Keratinocyte (primary cell): ENCODE measurements at regions not wholly inside any gene's neighbourhood (a gene's known extent, or its start where the extent isn't known, plus 50 kb on each side); places are given as distances from the start of the nearest gene placed in this dataset.

Experiments
- DNase-seq: peaks from one replicate; pipeline ENCODE4 v3.0.0-alpha.2; 2011; ENCODE audit warnings: low read depth, missing footprints, low spot score
- FAIRE-seq: peaks from 2 replicates; lab custom pipeline; 2011; peaks lifted over from hg19 to GRCh38; lab: Jason Lieb, UNC
- H2AFZ ChIP-seq: 2 replicates; pipeline ENCODE4 v1.6.0; 2012; ENCODE audit warnings: low read length, control low read depth, inconsistent platforms; ENCODE audit not compliant: control insufficient read depth
- H3K27ac ChIP-seq: 2 replicates; pipeline ENCODE4 v1.5.1; 2011; ENCODE audit warnings: low read length; ENCODE audit not compliant: control insufficient read depth, insufficient read depth
- H3K27me3 ChIP-seq: 3 replicates; pipeline ENCODE4 v1.6.0; 2011; ENCODE audit warnings: low read length; ENCODE audit not compliant: control insufficient read depth, insufficient read depth; ENCODE audit errors: extremely low read depth
- H3K36me3 ChIP-seq, 2 experiments: 2 replicates in 1 of 2; 3 replicates in 1 of 2; pipeline ENCODE4 v1.5.1; 2011; ENCODE audit warnings: low read length in 2 of 2, mild to moderate bottlenecking in 1 of 2; ENCODE audit not compliant: control insufficient read depth in 2 of 2, insufficient read depth in 2 of 2; ENCODE audit errors: extremely low read depth in 1 of 2
- H3K4me1 ChIP-seq: 3 replicates; pipeline ENCODE4 v1.5.1; 2011; ENCODE audit warnings: low read length; ENCODE audit not compliant: control insufficient read depth, insufficient read depth; ENCODE audit errors: extremely low read depth
- H3K4me2 ChIP-seq: 3 replicates; pipeline ENCODE4 v1.6.0; 2011; ENCODE audit warnings: low read depth, low read length; ENCODE audit not compliant: control insufficient read depth, insufficient read depth; ENCODE audit errors: extremely low read depth
- H3K4me3 ChIP-seq, 3 experiments: fragments of 200-600 bp in 1 of 3; sonication (generic) in 1 of 3; 2 replicates in 2 of 3; 3 replicates in 1 of 3; pipeline ENCODE4 v1.5.1; 2011 to 2016; ENCODE audit warnings: low read length in 3 of 3, mild to moderate bottlenecking in 3 of 3, control low read depth in 2 of 3, inconsistent platforms in 1 of 3, low read depth in 1 of 3, mixed read lengths in 1 of 3, mixed run types in 1 of 3, moderate library complexity in 1 of 3; ENCODE audit not compliant: control insufficient read depth in 2 of 3, insufficient read depth in 2 of 3; ENCODE audit errors: extremely low read depth in 1 of 3
- H3K79me2 ChIP-seq: 2 replicates; pipeline ENCODE4 v1.6.0; 2012; ENCODE audit warnings: low read length; ENCODE audit not compliant: control insufficient read depth, insufficient read depth
- H3K9ac ChIP-seq: 3 replicates; pipeline ENCODE4 v1.6.0; 2011; ENCODE audit warnings: low read length; ENCODE audit not compliant: control insufficient read depth, insufficient read depth; ENCODE audit errors: extremely low read depth
- H3K9me1 ChIP-seq: 3 replicates; pipeline ENCODE4 v1.6.0; 2011; ENCODE audit warnings: low read length; ENCODE audit not compliant: control insufficient read depth, insufficient read depth; ENCODE audit errors: extremely low read depth
- H3K9me3 ChIP-seq: 2 replicates; pipeline ENCODE4 v1.5.1; 2012; ENCODE audit warnings: low read depth, low read length; ENCODE audit not compliant: control insufficient read depth
- H4K20me1 ChIP-seq: 3 replicates; pipeline ENCODE4 v1.6.0; 2011; ENCODE audit warnings: low read length; ENCODE audit not compliant: control insufficient read depth, insufficient read depth; ENCODE audit errors: extremely low read depth
- CTCF ChIP-seq, 3 experiments: IDR thresholded peaks in 1 of 3; conservative IDR thresholded peaks in 1 of 3; optimal IDR thresholded peaks in 1 of 3; 2 replicates in 2 of 3; 3 replicates in 1 of 3; pipeline versions ENCODE3 to v1.5.1; 2011; ENCODE audit warnings: low read length in 3 of 3, mild to moderate bottlenecking in 3 of 3, moderate library complexity in 2 of 3, control low read depth in 1 of 3, inconsistent platforms in 1 of 3; ENCODE audit not compliant: insufficient read depth in 2 of 3; ENCODE audit errors: extremely low read depth in 1 of 3
- EZH2 ChIP-seq: IDR thresholded peaks from one replicate; pipeline ENCODE4 v1.6.1; 2012; ENCODE audit warnings: inconsistent platforms, mild to moderate bottlenecking, low read length, moderate library complexity
- dilution Hi-C: fragments of 300-500 bp; cut with MboI; formaldehyde crosslinking; loops from one replicate; pipeline ENCODE4 v1.7.0; 2020; ENCODE audit warnings: low sequenced_read_pairs; ENCODE audit not compliant: extremely low pct_ligation_motif_present

GRCh38 chr2:226077841-226078240 lies 678.3 kb downstream of the NYAP2 start:
- peak overlapping the region; percentile 53 for H2AFZ ChIP-seq
- no peaks in the 10 kb centered on the region for H3K27me3 ChIP-seq
- H3K36me3 ChIP-seq, result no peaks in the 10 kb centered on the region
- no peak overlapping the region for H3K4me2 ChIP-seq
- no peaks in the 10 kb centered on the region for H3K9me3 ChIP-seq
- H4K20me1 ChIP-seq, result no peaks in the 10 kb centered on the region
- FAIRE-seq, result peak; percentile 67
- no peak overlapping the region for H3K9ac ChIP-seq
- peaks cover 43% of the 10 kb centered on the region for H3K4me1 ChIP-seq
- no peak for DNase-seq
- H3K79me2 ChIP-seq, result no peaks in the 10 kb centered on the region
- peak overlapping the region; percentile 68 for H3K27ac ChIP-seq
- no peak for TF ChIP-seq EZH2
- TF ChIP-seq CTCF (optimal IDR thresholded peaks at IDR 0.05 in 1 of 3, IDR thresholded peaks at IDR 0.05 in 1 of 3, conservative IDR thresholded peaks at IDR 0.05 in 1 of 3; ENCODE audit: extremely low read depth in 1 of 3, insufficient read depth in 2 of 3, low read length in 3 of 3), result no peak
- H3K9me1 ChIP-seq, result no peaks in the 10 kb centered on the region
- no peak overlapping the region for H3K4me3 ChIP-seq
- dilution Hi-C loops, result no loop called here

GRCh38 chr2:226077031-226077430 lies 677.5 kb downstream of the NYAP2 start:
- Histone ChIP-seq H3K9ac (no peak overlapping the region), H3K27me3 (no peaks in the 10 kb centered on the region), H3K9me1 (no peaks in the 10 kb centered on the region), H3K9me3 (no peaks in the 10 kb centered on the region), H3K36me3 (no peaks in the 10 kb centered on the region), H3K79me2 (no peaks in the 10 kb centered on the region), H4K20me1 (no peaks in the 10 kb centered on the region), H2AFZ (peak overlapping the region; percentile 13), H3K27ac (no peak overlapping the region), H3K4me3 (no peak overlapping the region), H3K4me2 (no peak overlapping the region), H3K4me1 (peaks cover 43% of the 10 kb centered on the region)
- DNase-seq (no peak), FAIRE-seq (no peak)
- no peak for TF ChIP-seq EZH2
- TF ChIP-seq CTCF (optimal IDR thresholded peaks at IDR 0.05 in 1 of 3, IDR thresholded peaks at IDR 0.05 in 1 of 3, conservative IDR thresholded peaks at IDR 0.05 in 1 of 3; ENCODE audit: extremely low read depth in 1 of 3, insufficient read depth in 2 of 3, low read length in 3 of 3), result no peak
- dilution Hi-C loops, result no loop called here
